HEK293 (cell line): ENCODE measurements at regions not wholly inside any gene's neighbourhood (a gene's known extent, or its start where the extent isn't known, plus 50 kb on each side); places are given as distances from the start of the nearest gene placed in this dataset.

ENCODE experiments used
- CTCF ChIA-PET: fragments of 350-600 bp; formaldehyde crosslinking; extraction: SDS; loops from one replicate; lab custom pipeline; 2021; ENCODE audit warnings: antibody characterized with exemption; lab: Yijun Ruan, JAX
- POLR2A ChIA-PET: fragments of 300-600 bp; formaldehyde crosslinking; extraction: SDS; loops from one replicate; lab custom pipeline; 2020; ENCODE audit warnings: antibody characterized with exemption, inconsistent platforms; lab: Yijun Ruan, JAX
- H3K27ac ChIP-seq: fragments of 200-500 bp; sonication (Bioruptor generic); 2 replicates; pipeline ENCODE4 v1.5.1; 2014; ENCODE audit warnings: low read depth, low read length, control low read depth, inconsistent platforms; ENCODE audit errors: extremely low read depth
- H3K36me3 ChIP-seq, 2 experiments: fragments of 200-500 bp in 1 of 2; sonication (Bioruptor generic) in 1 of 2; 1 replicate in 1 of 2; 2 replicates in 1 of 2; pipeline ENCODE4 v1.5.1; 2014 to 2017; ENCODE audit warnings: inconsistent platforms in 2 of 2, low read length in 2 of 2; ENCODE audit not compliant: control insufficient read depth in 2 of 2, insufficient read depth in 1 of 2
- H3K4me1 ChIP-seq: fragments of 200-500 bp; sonication (Bioruptor generic); 2 replicates; pipeline ENCODE4 v1.5.1; 2014; ENCODE audit warnings: mild to moderate bottlenecking, low read length, inconsistent platforms; ENCODE audit not compliant: control insufficient read depth, insufficient read depth
- H3K4me3 ChIP-seq: 2 replicates; pipeline ENCODE4 v1.5.1; 2011; ENCODE audit warnings: low read depth, mild to moderate bottlenecking, control low read depth, low read length, moderate library complexity
- H3K9me3 ChIP-seq: fragments of 200-500 bp; sonication (Bioruptor generic); 2 replicates; pipeline ENCODE4 v1.5.1; 2014; ENCODE audit warnings: low read depth, low read length, inconsistent platforms; ENCODE audit not compliant: control insufficient read depth, insufficient read depth
- GLIS1 ChIP-seq: fragments of 450-650 bp; formaldehyde crosslinking; IDR thresholded peaks from 2 replicates; pipeline ENCODE4 v1.5.1; 2016; ENCODE audit warnings: missing biosample characterization, missing genetic modification characterization
- SCRT2 ChIP-seq: fragments of 450-650 bp; formaldehyde crosslinking; IDR thresholded peaks from 2 replicates; pipeline ENCODE4 v1.5.1; 2016; ENCODE audit warnings: missing biosample characterization, missing genetic modification characterization
- ZBTB20 ChIP-seq: fragments of 450-650 bp; formaldehyde crosslinking; IDR thresholded peaks from 2 replicates; pipeline ENCODE4 v1.5.1; 2016; ENCODE audit warnings: missing biosample characterization, missing genetic modification characterization
- ZEB2 ChIP-seq: fragments of 450-650 bp; formaldehyde crosslinking; IDR thresholded peaks from 2 replicates; pipeline ENCODE4 v1.5.1; 2016; ENCODE audit warnings: missing biosample characterization, missing genetic modification characterization
- ZFHX2 ChIP-seq: fragments of 450-650 bp; formaldehyde crosslinking; conservative IDR thresholded peaks from 2 replicates; pipeline ENCODE4 v1.5.1; 2016; ENCODE audit warnings: missing biosample characterization, missing genetic modification characterization
- ZFP37 ChIP-seq: fragments of 450-650 bp; formaldehyde crosslinking; IDR thresholded peaks from 2 replicates; pipeline ENCODE4 v1.5.1; 2016; ENCODE audit warnings: missing biosample characterization, missing genetic modification characterization
- ZFP41 ChIP-seq: fragments of 450-650 bp; formaldehyde crosslinking; IDR thresholded peaks from 2 replicates; pipeline ENCODE4 v1.5.1; 2016; ENCODE audit warnings: missing biosample characterization, missing genetic modification characterization, borderline replicate concordance
- ZNF19 ChIP-seq: fragments of 450-650 bp; formaldehyde crosslinking; IDR thresholded peaks from 2 replicates; pipeline ENCODE4; 2016; ENCODE audit warnings: missing biosample characterization, missing genetic modification characterization, low read depth
- ZNF23 ChIP-seq: fragments of 450-650 bp; formaldehyde crosslinking; IDR thresholded peaks from 2 replicates; pipeline ENCODE4 v1.5.1; 2016; ENCODE audit warnings: missing biosample characterization, missing genetic modification characterization, borderline replicate concordance
- ZNF248 ChIP-seq: fragments of 450-650 bp; formaldehyde crosslinking; IDR thresholded peaks from 2 replicates; pipeline ENCODE4 v1.5.1; 2017; ENCODE audit warnings: missing biosample characterization, missing genetic modification characterization
- ZNF394 ChIP-seq: fragments of 450-650 bp; formaldehyde crosslinking; IDR thresholded peaks from 2 replicates; pipeline ENCODE4 v1.5.1; 2016; ENCODE audit warnings: missing biosample characterization, missing genetic modification characterization, mild to moderate bottlenecking, moderate library complexity, borderline replicate concordance
- ZNF544 ChIP-seq: fragments of 450-650 bp; formaldehyde crosslinking; IDR thresholded peaks from 2 replicates; pipeline ENCODE4 v1.5.0; 2017; ENCODE audit warnings: missing biosample characterization, missing genetic modification characterization
- ZNF561 ChIP-seq: fragments of 450-650 bp; IDR thresholded peaks from 2 replicates; pipeline ENCODE4 v1.5.1; 2018; ENCODE audit warnings: missing biosample characterization, missing genetic modification characterization, borderline replicate concordance
- ZNF571 ChIP-seq: fragments of 450-650 bp; formaldehyde crosslinking; IDR thresholded peaks from 2 replicates; pipeline ENCODE4 v1.5.0; 2017; ENCODE audit warnings: missing biosample characterization, missing genetic modification characterization
- ZNF664 ChIP-seq: fragments of 450-650 bp; formaldehyde crosslinking; IDR thresholded peaks from 2 replicates; pipeline ENCODE4 v1.5.1; 2016; ENCODE audit warnings: missing biosample characterization, missing genetic modification characterization
- ZNF707 ChIP-seq: fragments of 450-650 bp; formaldehyde crosslinking; IDR thresholded peaks from 2 replicates; pipeline ENCODE4 v1.5.1; 2016; ENCODE audit warnings: missing biosample characterization, missing genetic modification characterization
- TF ChIP-seq, protein P1 (sequence below): fragments of 450-650 bp; formaldehyde crosslinking; IDR thresholded peaks from 2 replicates; pipeline ENCODE4; 2016; ENCODE audit warnings: missing biosample characterization, missing genetic modification characterization
- TF ChIP-seq, protein P2 (sequence below): fragments of 450-650 bp; formaldehyde crosslinking; IDR thresholded peaks from 2 replicates; pipeline ENCODE4 v1.5.1; 2016; ENCODE audit warnings: missing biosample characterization, missing genetic modification characterization
- TF ChIP-seq, protein P3 (sequence below): fragments of 450-650 bp; formaldehyde crosslinking; IDR thresholded peaks from 2 replicates; pipeline ENCODE4 v1.5.1; 2017; ENCODE audit warnings: missing biosample characterization, missing genetic modification characterization

DNA sequence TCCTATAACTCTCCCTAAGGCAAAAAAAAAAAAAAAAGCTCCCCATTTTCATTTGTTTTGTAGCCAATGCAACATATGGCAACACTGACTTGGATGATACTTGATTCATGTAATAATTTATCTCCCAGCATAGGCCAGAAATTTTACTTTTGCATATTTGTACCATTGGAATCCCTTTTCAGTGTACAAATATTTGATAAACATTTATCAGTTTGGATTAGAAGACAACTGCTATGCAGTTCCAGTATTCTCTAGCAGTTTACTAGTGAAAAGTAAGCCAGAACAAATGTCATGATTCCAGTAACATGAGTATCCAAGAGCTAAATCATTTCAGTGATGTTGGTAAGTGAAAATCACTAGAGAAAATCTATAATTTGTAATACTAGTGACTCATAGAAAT lies 392.3 kb downstream of the CCER1 start (continued):
- TF ChIP-seq ZFHX2 (tag by site-specific recombination) (no peak), GLIS1 (tag by site-specific recombination) (no peak), ZBTB20 (no peak), ZFP37 (tag by site-specific recombination) (no peak)
- TF ChIP-seq, protein P1, sequence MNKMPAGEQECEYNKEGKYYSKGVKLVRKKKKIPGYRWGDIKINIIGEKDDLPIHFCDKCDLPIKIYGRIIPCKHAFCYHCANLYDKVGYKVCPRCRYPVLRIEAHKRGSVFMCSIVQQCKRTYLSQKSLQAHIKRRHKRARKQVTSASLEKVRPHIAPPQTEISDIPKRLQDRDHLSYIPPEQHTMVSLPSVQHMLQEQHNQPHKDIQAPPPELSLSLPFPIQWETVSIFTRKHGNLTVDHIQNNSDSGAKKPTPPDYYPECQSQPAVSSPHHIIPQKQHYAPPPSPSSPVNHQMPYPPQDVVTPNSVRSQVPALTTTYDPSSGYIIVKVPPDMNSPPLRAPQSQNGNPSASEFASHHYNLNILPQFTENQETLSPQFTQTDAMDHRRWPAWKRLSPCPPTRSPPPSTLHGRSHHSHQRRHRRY (tag by site-specific recombination), result no peak
- TF ChIP-seq, all 188 proteins: peak for 0

DNA sequence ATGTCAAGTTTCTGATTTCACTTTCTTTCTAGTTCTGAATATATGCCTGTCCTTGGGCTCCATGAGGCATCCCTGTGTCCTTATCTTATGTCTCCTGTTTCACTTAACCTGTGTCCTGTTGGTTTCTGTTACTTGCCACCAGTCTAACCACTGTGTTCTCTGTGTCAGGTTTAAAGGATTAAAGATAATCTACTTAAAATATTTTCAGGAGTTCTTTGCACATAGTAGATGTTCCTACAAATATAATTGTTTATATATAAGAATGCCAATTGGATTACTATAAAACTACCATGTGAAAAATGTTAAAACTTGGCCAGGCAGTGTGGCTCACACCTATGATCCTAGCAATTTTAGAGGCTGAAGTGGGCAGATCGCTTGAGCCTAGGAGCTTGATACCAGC lies 406.4 kb downstream of the CCER1 start:
- H3K9me3 ChIP-seq, result no peaks in the 10 kb centered on the region
- POLR2A ChIA-PET, result no interaction called here
- no peak overlapping the region for H3K27ac ChIP-seq
- no peaks in the 10 kb centered on the region for H3K36me3 ChIP-seq
- no peak for TF ChIP-seq ZNF19 (tag by site-specific recombination)
- TF ChIP-seq ZNF394 (tag by site-specific recombination), result no peak
- TF ChIP-seq ZNF248, result no peak
- TF ChIP-seq, protein P2, sequence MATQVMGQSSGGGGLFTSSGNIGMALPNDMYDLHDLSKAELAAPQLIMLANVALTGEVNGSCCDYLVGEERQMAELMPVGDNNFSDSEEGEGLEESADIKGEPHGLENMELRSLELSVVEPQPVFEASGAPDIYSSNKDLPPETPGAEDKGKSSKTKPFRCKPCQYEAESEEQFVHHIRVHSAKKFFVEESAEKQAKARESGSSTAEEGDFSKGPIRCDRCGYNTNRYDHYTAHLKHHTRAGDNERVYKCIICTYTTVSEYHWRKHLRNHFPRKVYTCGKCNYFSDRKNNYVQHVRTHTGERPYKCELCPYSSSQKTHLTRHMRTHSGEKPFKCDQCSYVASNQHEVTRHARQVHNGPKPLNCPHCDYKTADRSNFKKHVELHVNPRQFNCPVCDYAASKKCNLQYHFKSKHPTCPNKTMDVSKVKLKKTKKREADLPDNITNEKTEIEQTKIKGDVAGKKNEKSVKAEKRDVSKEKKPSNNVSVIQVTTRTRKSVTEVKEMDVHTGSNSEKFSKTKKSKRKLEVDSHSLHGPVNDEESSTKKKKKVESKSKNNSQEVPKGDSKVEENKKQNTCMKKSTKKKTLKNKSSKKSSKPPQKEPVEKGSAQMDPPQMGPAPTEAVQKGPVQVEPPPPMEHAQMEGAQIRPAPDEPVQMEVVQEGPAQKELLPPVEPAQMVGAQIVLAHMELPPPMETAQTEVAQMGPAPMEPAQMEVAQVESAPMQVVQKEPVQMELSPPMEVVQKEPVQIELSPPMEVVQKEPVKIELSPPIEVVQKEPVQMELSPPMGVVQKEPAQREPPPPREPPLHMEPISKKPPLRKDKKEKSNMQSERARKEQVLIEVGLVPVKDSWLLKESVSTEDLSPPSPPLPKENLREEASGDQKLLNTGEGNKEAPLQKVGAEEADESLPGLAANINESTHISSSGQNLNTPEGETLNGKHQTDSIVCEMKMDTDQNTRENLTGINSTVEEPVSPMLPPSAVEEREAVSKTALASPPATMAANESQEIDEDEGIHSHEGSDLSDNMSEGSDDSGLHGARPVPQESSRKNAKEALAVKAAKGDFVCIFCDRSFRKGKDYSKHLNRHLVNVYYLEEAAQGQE (tag by site-specific recombination), result no peak
- no peak for TF ChIP-seq ZNF561 (tag by site-specific recombination)
- TF ChIP-seq ZFP41 (tag by site-specific recombination), result no peak
- TF ChIP-seq ZNF23 (tag by site-specific recombination), result no peak
- no peak for TF ChIP-seq SCRT2 (tag by site-specific recombination)
- TF ChIP-seq ZNF571, result no peak
- no peak for TF ChIP-seq ZNF664
- TF ChIP-seq ZNF544 (tag by site-specific recombination), result no peak
- H3K4me3 ChIP-seq, result no peak overlapping the region
- CTCF ChIA-PET, result no interaction called here
- H3K4me1 ChIP-seq, result no peaks in the 10 kb centered on the region

DNA sequence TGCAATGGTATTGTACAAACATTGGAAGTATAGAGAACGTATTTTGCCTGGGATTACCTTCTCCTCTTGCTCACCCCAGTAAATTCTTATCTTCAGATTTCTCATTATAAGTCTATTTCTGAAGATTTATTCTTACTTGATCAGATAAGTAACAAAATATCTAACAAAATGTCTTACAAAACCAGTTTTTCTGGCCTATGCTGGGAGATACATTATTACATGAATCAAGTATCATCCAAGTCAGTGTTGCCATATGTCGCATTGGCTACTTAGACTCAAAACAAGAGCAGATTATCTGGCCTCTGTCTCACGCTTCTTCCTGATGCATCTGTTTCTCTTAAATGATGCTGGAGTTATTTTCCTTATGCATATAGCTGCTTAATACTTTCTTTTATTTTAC lies 408.5 kb downstream of the CCER1 start:
- CTCF ChIA-PET, result no interaction called here
- TF ChIP-seq, protein P3, sequence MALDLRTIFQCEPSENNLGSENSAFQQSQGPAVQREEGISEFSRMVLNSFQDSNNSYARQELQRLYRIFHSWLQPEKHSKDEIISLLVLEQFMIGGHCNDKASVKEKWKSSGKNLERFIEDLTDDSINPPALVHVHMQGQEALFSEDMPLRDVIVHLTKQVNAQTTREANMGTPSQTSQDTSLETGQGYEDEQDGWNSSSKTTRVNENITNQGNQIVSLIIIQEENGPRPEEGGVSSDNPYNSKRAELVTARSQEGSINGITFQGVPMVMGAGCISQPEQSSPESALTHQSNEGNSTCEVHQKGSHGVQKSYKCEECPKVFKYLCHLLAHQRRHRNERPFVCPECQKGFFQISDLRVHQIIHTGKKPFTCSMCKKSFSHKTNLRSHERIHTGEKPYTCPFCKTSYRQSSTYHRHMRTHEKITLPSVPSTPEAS (tag by site-specific recombination), result no peak
- TF ChIP-seq ZEB2 (tag by site-specific recombination), result no peak
- no peak for TF ChIP-seq ZNF248
- no peak for TF ChIP-seq ZNF707 (tag by site-specific recombination)

More for the DNA sequence above, 408.5 kb downstream of the CCER1 start:
- Histone ChIP-seq H3K27ac (no peak overlapping the region), H3K9me3 (no peaks in the 10 kb centered on the region), H3K4me1 (no peaks in the 10 kb centered on the region), H3K4me3 (no peak overlapping the region), H3K36me3 (no peaks in the 10 kb centered on the region)
- POLR2A ChIA-PET, result no interaction called here
